Adrenal gland (tissue), 5 donors: ENCODE measurements at regions not wholly inside any gene's neighbourhood (a gene's known extent, or its start where the extent isn't known, plus 50 kb on each side); places are given as distances from the start of the nearest gene placed in this dataset.
"Not testable (repeated sequence)": the region's sequence is repeated elsewhere in the genome, so short reads cannot be mapped to it uniquely, and the experiment has no call there.

Source experiments
- CTCF ChIP-seq, 6 experiments: fragments of 450-650 bp in 4 of 6; fragments of 200-600 bp in 2 of 6; sonication (generic) in 1 of 6; IDR thresholded peaks; 1 replicate in 5 of 6; 2 replicates in 1 of 6; pipeline versions ENCODE4 v1.5.1 to v1.8.0; 2016 to 2021; ENCODE audit warnings: antibody characterized with exemption in 6 of 6, mild to moderate bottlenecking in 2 of 6, moderate library complexity in 1 of 6
- POLR2A ChIP-seq, 2 donors: fragments of 450-650 bp; IDR thresholded peaks; one replicate each; pipeline ENCODE4 v1.6.1; 2017; ENCODE audit warnings: antibody characterized with exemption in 2 of 2, mild to moderate bottlenecking in 2 of 2, moderate library complexity in 1 of 2
- donor health status: DM: no; HTN: no; CAD: no.

GRCh38 chr10:47705698-47706414 lies 57.5 kb downstream of the SYT15B start:
- TF ChIP-seq CTCF, POLR2A (IDR thresholded peaks at IDR 0.05): not testable (repeated sequence)
